Fibroblast of skin of back (primary cell): ENCODE measurements at regions not wholly inside any gene's neighbourhood (a gene's known extent, or its start where the extent isn't known, plus 50 kb on each side); places are given as distances from the start of the nearest gene placed in this dataset.

Experiments used
- DNase-seq: peaks from one replicate; pipeline ENCODE4 v3.0.0-alpha.2; 2013

DNA sequence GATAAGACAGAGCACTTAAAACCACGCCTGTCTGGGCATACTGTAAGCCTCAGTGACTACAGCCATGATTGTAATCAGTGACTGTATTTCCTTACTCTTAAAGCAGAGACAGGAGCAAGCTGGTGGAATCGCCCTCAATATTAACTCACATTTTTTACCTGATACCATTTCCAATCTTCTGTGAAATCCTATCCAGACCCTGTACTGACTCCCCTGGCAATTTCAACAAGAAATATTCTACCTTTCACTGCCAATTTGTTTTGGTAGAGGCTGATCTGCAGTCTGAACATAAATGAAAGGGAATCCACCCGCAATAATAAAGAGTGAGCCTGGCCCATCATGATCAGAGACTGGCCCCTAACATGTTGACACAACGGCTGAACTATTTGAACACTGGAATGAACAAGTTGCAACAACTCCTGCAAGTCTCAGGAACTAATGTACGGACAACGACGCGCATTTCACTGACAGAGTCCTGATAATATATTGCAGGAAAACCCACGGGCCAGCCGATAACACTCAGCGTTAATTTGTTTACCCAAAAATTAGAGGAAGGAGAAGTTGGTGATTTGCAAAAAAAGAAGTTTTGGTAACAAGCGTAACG, 195.5 kb upstream of the BTG1 start:
- no peak for DNase-seq

DNA sequence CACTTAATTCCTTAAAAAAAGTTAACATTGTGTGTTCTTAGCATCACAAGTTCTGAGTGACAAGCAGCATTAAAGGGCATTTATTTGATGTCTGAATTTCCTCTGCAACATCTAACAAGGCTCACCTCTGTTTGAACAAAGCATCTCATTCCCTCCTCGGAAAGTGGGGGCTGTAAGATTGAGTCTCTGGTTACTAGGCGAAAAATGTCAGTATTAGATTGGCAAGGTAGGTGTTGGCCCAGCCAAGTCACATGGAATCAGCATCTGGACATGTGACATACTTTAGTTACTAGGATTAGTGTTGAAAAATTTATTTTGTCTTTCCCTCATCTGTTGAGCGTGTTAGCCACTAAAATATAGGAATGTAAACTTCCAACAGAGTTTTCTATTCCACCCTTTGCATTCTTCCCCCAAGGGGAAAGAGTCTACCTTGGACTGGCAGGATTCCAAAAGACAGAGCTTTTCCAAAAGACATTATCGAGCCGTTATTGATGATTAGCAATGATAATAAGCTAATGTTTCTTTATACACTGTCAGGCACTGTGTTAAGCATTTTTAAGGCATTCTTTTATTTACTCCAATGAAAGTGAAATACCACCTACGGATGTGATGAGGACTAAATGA, 194.9 kb upstream of the BTG1 start:
- DNase-seq = no peak

DNA sequence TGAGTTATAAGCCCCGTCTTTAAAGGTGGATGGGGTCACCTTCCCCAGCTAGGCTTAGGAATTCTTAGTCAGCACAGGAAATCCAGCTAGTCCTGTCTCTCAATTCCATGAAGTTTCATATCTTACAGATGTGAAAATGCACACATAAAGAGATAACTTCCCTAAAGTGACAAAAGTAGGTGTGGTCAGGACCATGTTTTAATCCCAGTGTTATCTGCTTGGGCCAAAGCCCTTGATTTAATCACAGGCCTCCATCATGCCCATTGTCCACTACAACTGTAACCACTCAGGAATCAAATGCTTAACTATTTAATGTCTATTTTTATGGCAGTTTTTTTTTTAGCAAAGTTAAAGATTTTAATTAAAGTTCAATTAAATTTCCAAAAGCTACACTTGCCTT, 194.4 kb upstream of the BTG1 start:
- DNase-seq = no peak

DNA sequence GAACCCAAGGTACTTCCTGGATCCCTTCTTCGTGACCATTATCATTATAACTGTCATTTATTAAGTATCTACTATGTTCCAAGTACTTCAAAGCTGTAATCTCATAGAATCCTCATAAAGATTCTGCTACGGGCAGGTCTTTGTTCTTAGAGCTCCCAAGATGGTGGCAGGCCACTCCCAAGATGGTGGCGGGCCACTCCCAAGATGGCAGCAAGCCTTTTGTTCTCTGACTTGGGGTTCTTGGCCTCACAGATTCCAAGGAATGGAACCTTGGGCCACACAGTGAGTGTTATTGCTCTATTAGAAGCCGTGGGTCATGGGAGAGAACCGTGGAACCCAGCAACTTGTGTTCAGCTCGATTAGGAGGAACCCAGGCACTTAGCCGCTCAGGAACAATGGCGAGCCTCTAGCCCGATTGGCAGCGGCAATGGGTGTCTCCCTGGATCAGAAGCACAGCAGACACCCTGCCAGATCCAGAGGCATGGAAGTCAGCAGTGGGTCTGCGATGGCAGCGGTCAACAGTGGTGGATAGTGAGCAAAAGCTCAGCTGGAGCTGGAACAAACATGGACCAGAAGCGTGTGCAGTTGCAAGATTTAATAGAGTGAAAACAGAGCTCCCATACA, 193.7 kb upstream of the BTG1 start:
- no peak for DNase-seq

DNA sequence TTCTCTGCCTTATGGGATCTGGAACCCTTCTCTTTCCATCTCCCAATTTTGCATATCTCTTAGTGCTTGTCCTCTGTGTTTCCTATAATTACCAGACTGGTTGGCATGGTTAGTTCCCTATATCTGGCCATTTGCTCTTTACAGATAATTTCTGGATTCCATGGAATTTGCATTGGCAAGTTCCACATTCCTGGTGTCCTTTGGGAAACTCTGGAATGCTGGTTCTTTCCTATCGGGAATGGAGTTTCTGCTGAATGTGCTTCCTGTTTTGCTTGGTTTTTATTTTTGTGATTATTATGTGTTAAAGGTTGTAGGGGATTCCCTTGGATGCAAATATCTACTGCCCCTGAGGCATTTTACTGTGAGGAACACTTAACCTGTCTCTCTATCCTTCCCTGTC, 193.0 kb upstream of the BTG1 start:
- DNase-seq = peak; percentile 82

DNA sequence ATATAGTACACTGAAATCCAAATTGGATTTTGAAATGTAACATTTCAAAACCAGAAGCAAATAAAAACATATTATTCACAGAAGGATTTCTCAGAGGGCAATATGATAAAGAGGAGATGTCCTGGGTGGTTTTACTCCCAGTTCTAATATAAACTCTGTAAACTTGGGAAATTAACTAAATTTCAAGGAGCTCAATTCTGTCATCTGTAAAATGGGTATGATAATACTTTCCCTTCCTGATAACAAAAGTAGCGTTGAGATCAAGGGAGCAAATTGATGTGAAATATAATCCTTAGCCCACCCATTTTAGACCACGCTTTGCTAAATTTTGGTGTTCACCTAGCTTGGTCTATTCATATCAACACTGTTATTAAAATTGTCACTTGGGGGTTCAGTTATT, 192.5 kb upstream of the BTG1 start:
- no peak for DNase-seq

DNA sequence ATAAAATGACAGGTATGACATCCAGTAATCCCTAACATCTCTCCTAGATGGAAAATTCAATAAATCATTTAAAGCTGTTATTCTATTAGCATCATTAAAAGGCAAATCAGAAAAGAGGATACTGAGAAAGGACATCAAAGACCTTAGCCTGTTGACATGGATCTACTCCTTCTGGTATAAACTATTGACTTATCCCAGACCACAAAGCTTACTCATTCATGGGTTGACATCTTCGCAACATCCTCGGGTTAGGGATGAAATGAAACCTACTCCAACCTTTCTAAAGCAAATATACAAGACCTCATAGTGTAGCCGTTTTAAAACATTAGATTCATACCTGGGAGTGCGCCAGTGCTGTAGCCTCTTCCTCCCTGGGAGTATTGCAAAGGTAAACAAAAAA, 191.5 kb upstream of the BTG1 start:
- DNase-seq = no peak

DNA sequence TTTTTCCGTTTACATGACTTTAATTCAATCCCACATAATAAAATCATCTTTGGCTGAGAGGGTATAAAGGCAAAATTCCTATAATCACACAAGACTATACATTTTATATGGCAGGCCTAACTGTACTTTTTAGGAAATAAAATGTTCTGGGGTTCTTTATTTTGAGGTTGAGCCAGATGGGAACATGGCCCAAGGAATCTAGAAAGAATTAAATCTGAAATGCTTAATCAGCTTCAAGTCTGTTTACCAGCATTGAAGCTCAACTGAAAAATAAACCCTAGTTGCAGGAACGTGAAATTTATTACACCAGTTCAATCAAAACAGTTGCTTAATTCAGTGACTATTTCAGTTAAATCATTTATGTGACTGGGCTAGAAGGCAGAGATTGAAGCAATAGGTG, 191.0 kb upstream of the BTG1 start:
- DNase-seq = no peak

DNA sequence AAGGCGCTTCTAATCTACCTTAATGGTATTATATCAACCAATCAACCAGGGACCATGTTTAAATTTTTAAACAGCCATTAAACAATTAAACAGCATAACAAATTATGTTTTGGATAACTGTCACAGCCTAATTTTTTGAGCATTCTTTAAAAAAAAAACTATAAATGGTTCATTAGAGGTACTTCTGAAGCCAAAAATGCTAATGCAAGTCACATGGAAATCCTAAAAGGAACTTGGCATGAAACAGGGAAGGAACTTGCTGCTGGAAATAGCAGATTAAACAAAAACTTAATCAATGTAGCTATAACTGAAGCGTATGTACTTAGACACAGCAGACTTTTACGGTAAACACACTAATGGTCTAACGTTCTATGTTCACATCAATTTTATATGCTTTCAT, 190.2 kb upstream of the BTG1 start:
- DNase-seq = no peak

DNA sequence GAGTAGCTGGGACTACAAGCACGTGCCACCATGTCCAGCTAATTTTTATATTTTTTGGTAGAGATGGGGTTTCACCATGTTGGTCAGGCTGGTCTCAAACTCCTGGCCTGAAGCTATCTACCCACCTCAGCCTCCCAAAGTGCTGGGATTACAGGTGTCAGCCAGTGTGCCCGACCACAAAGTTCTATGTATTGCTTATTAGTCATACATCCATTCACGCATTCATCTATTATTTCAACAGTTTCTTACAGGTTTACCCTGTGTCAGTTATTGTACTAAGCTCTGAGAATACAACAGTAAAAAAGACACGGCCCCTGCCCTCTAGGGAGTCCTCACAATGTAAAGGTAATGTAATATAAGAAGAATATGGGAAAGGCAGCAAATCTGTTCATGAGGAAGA, 188.9 kb upstream of the BTG1 start:
- no peak for DNase-seq

DNA sequence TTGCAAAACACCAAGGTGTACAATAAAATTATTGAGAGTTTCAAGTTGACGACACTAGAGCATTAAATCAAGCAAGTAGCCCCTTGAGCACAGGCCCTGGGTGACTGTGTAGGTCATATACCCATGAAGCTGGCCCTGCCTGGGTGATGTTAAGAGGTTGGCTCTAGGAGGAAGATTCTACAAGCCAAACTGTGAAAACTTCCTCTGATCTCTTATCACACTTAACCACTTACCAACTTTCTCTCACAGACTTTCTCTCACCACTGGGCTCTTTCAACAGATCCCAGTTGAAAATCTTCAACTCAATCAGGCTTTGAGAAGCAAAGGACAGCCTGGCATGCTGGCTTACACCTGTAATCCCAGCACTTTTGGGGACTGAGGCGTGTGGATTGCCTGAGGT, 186.9 kb upstream of the BTG1 start:
- no peak for DNase-seq

DNA sequence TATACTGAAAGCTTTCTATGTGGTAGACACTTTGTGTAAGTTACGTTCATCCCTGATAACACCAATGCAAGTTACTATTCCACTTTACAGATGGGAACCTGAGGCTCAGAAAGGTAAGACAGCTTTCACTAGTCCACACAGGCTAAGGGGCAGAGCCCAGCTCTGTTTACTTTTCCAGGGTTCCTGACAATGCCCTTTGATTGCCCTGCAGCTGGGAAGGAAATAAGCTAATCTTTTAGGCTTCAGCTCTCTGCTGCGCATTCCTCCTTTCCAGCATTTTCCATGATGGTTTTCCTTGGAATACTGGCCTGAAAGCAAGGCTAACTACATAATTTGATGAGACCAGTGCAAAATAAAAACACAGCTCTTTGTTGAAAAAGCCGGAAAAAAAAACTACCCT, 185.7 kb upstream of the BTG1 start:
- DNase-seq = no peak

DNA sequence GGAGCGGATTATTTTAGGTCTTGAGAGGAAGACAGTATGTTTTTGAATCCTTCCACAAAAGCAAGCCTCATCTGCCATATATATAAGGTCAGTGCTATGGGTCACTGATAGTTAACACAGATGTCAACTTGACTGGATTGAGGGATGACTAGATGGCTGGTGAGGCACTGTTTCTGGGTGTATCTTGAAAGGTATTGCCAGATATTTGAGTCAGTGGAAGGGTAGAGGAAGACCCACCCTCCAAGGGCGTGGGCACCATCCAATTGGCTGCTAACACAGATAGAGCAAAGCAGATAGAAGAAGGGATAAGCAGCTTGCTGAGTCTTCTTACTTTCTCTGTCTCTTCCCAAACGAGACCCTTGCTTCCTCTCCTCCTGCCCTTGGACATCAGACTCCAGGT, 185.0 kb upstream of the BTG1 start:
- no peak for DNase-seq

DNA sequence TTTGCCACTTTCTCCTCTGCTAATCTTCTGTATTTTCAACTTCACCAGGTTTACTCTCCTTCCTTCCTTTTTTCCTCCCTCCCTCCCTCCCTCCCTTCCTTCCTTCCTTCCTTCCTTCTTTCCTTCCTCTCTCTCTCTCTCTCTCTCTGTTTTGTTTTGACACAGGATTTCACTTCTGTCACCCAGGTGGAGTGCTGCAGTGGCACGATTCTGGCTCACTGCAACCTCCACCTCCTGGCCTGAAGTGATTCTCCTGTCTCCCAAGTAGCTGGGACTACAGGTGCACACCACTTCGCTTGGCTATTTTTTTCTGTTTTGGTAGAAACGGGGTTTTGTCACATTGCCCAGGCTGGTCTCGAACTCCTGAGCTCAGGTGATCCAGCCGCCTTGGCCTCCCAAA, 181.2 kb upstream of the BTG1 start:
- no peak for DNase-seq

DNA sequence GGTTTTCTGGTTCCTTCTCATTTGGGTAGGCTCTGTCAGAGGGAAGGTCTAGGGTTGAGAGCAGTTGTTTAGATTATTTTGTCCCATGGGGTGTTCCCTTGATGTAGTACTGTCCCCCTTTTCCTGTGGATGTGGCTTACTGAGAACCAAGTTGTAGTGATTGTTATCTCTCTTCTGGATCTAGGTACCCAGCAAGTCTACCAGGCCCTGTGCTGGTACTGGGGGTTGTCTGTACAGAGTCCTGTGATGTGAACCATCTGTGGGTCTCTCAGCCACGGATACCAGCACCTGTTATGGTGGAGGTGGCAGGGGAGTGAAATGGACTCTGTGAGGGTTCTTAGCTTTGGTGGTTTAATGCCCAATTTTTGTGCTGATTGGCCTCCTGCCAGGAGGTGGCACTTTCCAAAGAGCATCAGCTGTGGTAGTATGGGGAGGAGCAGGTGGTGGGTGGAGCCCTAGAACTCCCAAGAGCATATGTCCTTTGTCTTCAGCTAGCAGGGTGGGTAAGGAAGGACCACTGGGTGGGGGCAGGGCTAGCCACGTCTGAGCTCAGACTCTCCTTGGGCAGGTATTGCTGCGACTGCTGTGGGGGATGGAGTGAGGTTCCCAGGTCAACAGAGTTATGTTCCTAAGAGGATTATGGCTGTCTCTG, 179.3 kb upstream of the BTG1 start:
- DNase-seq = no peak

DNA sequence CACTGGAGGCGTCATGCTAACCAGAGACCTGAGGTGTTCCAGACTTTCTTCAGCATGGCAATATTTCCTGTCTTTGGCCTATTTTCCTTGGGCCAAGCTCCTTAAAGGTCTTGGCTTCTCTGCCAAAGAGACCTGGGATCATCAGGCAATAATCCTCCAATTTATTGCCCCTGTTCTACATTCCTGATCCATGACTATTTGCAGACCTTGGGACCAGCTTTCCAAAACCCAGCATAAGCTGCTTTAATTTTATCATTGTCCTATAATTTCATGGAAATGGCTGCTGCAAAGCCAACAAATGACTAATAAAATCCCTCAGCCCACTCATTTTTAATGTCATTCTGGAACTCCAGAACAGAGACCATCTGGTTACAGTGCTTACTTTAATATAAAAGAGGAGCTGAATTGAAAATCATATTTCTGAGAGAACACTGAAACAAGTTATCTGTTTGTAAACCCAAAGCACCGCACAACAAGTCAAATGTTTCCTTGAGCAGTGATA, 166.9 kb upstream of the BTG1 start:
- no peak for DNase-seq

DNA sequence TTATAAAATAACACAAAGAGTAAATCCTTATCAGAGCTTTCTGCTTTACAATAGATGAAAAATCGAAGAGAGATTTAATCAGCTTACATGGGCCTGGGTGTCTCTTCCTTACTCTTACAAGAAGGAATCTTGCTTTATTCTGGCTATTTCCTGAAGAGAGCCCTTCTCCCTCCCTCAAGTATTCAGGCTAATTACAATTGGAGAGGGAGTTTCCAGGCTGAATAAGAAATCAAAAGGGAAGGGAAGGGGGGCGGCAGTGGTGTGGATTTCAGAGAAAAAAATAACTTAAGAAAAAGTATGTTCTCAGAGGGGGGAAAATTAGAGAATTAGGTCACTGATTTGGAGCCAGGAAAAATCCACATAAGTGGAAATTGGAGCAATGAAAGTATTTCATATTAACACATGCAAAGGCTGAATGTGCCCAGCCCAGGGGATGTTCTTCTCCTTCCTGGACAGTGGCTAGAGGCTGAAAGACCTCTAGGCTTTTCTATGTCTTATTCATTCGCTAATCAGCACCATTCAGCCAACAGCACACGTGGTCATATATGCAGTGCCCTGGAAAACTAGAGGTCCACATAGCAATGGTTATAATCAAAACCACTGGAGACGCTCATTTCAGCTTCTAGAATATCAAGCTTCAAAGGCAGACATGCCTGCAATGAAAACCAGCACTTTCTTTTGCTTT, 158.9 kb upstream of the BTG1 start:
- DNase-seq = peak; percentile 32

DNA sequence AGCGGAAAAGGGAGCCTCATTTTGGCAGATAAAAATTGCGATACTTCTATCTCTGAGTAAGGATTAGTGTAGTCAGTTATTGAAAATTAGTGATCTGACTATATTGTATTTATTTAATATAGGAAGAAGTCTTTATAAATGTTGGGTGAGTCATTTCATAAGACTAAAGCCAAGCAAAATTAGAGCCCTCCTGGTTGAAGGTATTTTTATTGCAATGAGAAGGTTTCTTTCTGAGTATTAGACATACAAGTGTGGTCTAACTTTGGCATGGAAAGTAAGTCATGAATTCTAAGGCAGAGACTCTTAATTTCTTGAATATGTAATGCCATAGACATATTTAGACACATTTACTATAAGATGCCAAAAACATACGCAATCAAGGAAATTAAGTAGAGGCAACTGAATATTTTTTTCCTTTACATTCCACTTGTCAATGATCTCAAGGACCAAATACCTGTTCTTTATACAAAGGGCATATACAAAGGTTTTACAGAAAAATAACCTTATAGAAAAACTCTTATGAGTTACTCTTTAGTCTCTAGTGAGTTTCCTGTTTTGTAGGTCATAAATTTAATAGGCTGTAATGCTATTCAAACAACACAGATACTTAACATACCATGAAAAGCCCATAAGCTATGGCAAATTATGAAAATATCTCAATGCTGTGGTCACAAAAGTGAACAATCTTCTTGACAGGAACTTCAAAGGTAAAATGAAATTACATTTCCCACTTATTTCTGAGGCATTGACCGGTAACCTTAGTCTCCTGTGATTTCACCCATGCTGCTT, 156.6 kb upstream of the BTG1 start:
- no peak for DNase-seq

DNA sequence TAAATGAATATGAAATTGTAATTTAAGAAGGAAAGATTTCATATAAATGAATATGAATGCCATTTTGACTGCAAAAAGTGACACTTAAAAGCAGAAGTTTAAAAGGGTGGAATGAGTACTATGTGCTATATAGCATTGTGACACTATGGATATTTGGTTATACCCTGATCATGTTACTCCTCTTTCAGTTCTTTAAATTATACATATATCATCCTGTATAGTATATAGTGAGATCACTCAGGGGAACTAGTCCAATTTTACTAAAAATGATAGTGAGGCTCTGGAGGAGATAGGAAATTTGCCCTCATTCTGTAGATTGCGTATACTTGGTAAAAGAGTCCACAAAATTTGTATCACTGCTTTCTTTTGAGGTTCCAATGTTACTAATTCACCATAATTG, 155.7 kb upstream of the BTG1 start:
- DNase-seq = no peak

DNA sequence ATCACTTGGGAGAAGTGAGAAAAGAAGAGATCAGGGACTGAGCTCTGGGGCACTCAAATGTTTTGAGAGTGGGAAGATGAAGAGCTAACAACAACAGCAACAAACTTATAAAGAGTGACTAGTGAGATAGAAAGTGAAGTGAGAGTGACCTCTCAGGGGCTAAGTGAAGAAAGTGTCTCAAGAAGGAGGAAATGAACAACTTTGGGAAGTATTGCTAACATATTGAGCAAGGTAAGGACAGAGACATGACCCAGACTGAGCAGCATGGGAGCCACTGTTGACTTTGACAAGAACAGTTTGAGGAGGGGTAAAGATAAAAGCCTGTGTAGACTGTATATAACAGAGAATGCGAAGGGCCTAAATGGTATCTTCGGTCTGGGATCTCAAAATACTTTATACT, 155.1 kb upstream of the BTG1 start:
- no peak for DNase-seq

DNA sequence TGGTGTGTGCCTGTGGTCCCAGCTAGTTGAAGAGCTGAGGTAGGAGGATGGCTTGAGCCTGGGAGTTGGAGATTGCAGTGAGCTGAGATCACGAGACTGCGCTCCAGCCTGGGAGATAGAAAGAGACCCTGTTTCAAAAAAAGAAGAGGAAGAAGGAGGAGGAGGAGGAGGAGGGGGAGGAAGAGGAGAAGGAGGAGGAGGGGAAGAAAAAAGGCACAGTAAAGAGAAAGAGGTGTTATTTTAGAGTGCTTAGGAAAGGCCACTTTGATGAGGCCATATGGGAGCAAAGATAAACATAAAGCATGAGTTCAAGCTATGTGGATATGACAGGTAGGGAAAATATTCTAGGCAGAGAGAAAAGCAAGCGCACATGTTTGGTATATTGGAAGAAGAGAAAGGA, 154.1 kb upstream of the BTG1 start:
- DNase-seq = no peak

DNA sequence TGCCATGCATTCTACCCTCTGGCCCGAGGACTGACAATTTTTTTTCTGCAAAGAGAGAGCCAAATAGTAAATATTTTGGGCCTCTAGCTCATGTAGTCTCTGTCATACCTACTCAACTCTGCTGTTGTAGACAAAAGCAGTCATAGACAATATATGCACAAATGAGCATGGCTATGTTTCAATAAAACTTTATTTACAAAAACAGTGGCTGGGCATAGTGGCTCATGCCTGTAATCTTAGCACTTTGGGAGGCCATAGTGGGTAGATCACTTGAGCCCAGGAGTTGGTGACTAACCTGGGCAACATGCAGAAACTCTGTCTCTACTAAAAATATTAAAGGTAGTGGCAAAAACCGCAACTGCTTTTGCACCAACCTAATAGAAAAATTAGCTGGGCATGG, 153.7 kb upstream of the BTG1 start:
- DNase-seq = no peak
